OCI-LY7 (cell line): ENCODE measurements at regions not wholly inside any gene's neighbourhood (a gene's known extent, or its start where the extent isn't known, plus 50 kb on each side); places are given as distances from the start of the nearest gene placed in this dataset.

Experiments
- EZH2phosphoT487 ChIP-seq: fragments of 200-600 bp; sonication (generic); IDR thresholded peaks from 2 replicates; pipeline ENCODE4 v1.6.1; 2018; ENCODE audit warnings: low read depth, borderline replicate concordance, mild to moderate bottlenecking, mixed run types, antibody characterized with exemption, low read length, moderate library complexity, mixed read lengths
- TF ChIP-seq, protein P1 (sequence below): fragments of 200-600 bp; sonication (generic); conservative IDR thresholded peaks from 2 replicates; pipeline ENCODE4 v1.5.1; 2014; ENCODE audit warnings: mild to moderate bottlenecking, antibody characterized with exemption, low read length, moderate library complexity, mixed read lengths

- TF ChIP-seq, protein P1, sequence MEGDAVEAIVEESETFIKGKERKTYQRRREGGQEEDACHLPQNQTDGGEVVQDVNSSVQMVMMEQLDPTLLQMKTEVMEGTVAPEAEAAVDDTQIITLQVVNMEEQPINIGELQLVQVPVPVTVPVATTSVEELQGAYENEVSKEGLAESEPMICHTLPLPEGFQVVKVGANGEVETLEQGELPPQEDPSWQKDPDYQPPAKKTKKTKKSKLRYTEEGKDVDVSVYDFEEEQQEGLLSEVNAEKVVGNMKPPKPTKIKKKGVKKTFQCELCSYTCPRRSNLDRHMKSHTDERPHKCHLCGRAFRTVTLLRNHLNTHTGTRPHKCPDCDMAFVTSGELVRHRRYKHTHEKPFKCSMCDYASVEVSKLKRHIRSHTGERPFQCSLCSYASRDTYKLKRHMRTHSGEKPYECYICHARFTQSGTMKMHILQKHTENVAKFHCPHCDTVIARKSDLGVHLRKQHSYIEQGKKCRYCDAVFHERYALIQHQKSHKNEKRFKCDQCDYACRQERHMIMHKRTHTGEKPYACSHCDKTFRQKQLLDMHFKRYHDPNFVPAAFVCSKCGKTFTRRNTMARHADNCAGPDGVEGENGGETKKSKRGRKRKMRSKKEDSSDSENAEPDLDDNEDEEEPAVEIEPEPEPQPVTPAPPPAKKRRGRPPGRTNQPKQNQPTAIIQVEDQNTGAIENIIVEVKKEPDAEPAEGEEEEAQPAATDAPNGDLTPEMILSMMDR = no peak
- TF ChIP-seq EZH2phosphoT487 = no peak
Observed at GRCh38 chr2:186254759-186255158, 231.3 kb upstream of the ZC3H15 start.
